Endothelial cell of umbilical vein (primary cell): ENCODE measurements at regions not wholly inside any gene's neighbourhood (a gene's known extent, or its start where the extent isn't known, plus 50 kb on each side); places are given as distances from the start of the nearest gene placed in this dataset.

Source experiments
- BruUV-seq: library from RNA; stranded (reverse); fragments of 400-500 nt; replicated peaks from 2 replicates; lab custom pipeline; 2021; lab: Mats Ljungman, UMichigan
- CTCF ChIA-PET: fragments of 300-600, 350-600 bp; sonication (Branson Sonifier 250); formaldehyde crosslinking; loops from one replicate; lab custom pipeline; 2021; ENCODE audit warnings: antibody characterized with exemption, inconsistent platforms; lab: Charles Lee
- POLR2A ChIA-PET: fragments of 300-600, 350-600 bp; sonication (Branson Sonifier 250); formaldehyde crosslinking; loops from one replicate; lab custom pipeline; 2021; ENCODE audit warnings: antibody characterized with exemption, inconsistent platforms; lab: Charles Lee
- DNase-seq: peaks from one replicate; pipeline ENCODE4 v3.0.0-alpha.2; 2011; ENCODE audit warnings: low read depth, low spot score
- FAIRE-seq: peaks from 2 replicates; lab custom pipeline; 2011; peaks lifted over from hg19 to GRCh38; lab: Jason Lieb, UNC
- H2AFZ ChIP-seq: 2 replicates; pipeline ENCODE4 v1.6.0; 2012; ENCODE audit warnings: low read depth, low read length, control low read depth, inconsistent platforms
- H3K27ac ChIP-seq: 2 replicates; pipeline ENCODE4 v1.5.1; 2011; ENCODE audit warnings: low read depth, mild to moderate bottlenecking, control low read depth, low read length, moderate library complexity; ENCODE audit not compliant: insufficient read depth
- H3K27me3 ChIP-seq, 2 experiments: 2 replicates each; pipeline versions ENCODE4 v1.6.0 to v1.6.1; 2011; ENCODE audit warnings: low read length in 2 of 2, mixed read lengths in 1 of 2; ENCODE audit not compliant: control insufficient read depth in 2 of 2, insufficient read depth in 2 of 2
- H3K36me3 ChIP-seq, 2 experiments: 2 replicates in 1 of 2; 3 replicates in 1 of 2; pipeline ENCODE4 v1.5.1; 2011; ENCODE audit warnings: low read length in 2 of 2, mild to moderate bottlenecking in 1 of 2, moderate library complexity in 1 of 2; ENCODE audit not compliant: control insufficient read depth in 2 of 2, insufficient read depth in 2 of 2; ENCODE audit errors: extremely low read depth in 1 of 2
- H3K4me1 ChIP-seq: 3 replicates; pipeline ENCODE4 v1.5.1; 2011; ENCODE audit warnings: mild to moderate bottlenecking, low read length; ENCODE audit not compliant: control insufficient read depth, insufficient read depth; ENCODE audit errors: extremely low read depth
- H3K4me2 ChIP-seq: 2 replicates; pipeline ENCODE4 v1.6.1; 2011; ENCODE audit warnings: low read length, control low read depth, mixed read lengths; ENCODE audit not compliant: insufficient read depth
- H3K4me3 ChIP-seq, 3 experiments: fragments of 200-600 bp in 1 of 3; sonication (generic), shearing (Covaris generic) in 1 of 3; replicated peaks in 1 of 3; 2 replicates each; pipeline ENCODE4 v1.5.1; 2011 to 2016; ENCODE audit warnings: control low read depth in 3 of 3, low read length in 3 of 3, mild to moderate bottlenecking in 2 of 3, inconsistent platforms in 1 of 3, low read depth in 1 of 3, moderate library complexity in 1 of 3; ENCODE audit not compliant: insufficient read depth in 1 of 3
- H3K79me2 ChIP-seq: 2 replicates; pipeline ENCODE4 v1.6.0; 2012; ENCODE audit warnings: low read length, inconsistent platforms; ENCODE audit not compliant: control insufficient read depth, insufficient read depth
- H3K9ac ChIP-seq: replicated peaks from 2 replicates; pipeline ENCODE3; 2011; ENCODE audit warnings: low read length, control low read depth; ENCODE audit not compliant: insufficient read depth; ENCODE audit errors: extremely low read depth
- H3K9me1 ChIP-seq: replicated peaks from 3 replicates; pipeline ENCODE4 v1.6.0; 2011; ENCODE audit warnings: mild to moderate bottlenecking, low read length; ENCODE audit not compliant: control insufficient read depth, insufficient read depth; ENCODE audit errors: extremely low read depth
- H3K9me3 ChIP-seq: replicated peaks from 2 replicates; pipeline ENCODE4 v1.5.1; 2012; ENCODE audit warnings: low read length, inconsistent platforms; ENCODE audit not compliant: control insufficient read depth, insufficient read depth
- H4K20me1 ChIP-seq: replicated peaks from 2 replicates; pipeline ENCODE3; 2011; ENCODE audit warnings: mild to moderate bottlenecking, low read length; ENCODE audit not compliant: control insufficient read depth, insufficient read depth; ENCODE audit errors: extremely low read depth
- EZH2 ChIP-seq: IDR thresholded peaks from 2 replicates; pipeline ENCODE4 v1.6.1; 2012; ENCODE audit warnings: borderline replicate concordance, low read depth, mild to moderate bottlenecking, moderate library complexity, low read length, inconsistent platforms; ENCODE audit not compliant: severe bottlenecking
- FOS ChIP-seq: IDR thresholded peaks from 2 replicates; pipeline ENCODE4 v1.6.1; 2011; ENCODE audit warnings: mild to moderate bottlenecking, low read length, moderate library complexity, borderline replicate concordance; ENCODE audit not compliant: insufficient read depth
- GATA2 ChIP-seq: IDR thresholded peaks from 2 replicates; pipeline ENCODE4 v1.7.0; 2011; ENCODE audit warnings: low read depth, mild to moderate bottlenecking, moderate library complexity, mixed read lengths, low read length; ENCODE audit not compliant: insufficient read length, insufficient read depth
- JUN ChIP-seq: IDR thresholded peaks from 2 replicates; pipeline ENCODE4 v1.6.1; 2011; ENCODE audit warnings: borderline replicate concordance, low read depth; ENCODE audit not compliant: insufficient read length, insufficient read depth
- MYC ChIP-seq: IDR thresholded peaks from one replicate; pipeline ENCODE4 v1.6.1; 2011; ENCODE audit warnings: mild to moderate bottlenecking, low read depth, low read length
- POLR2A ChIP-seq: IDR thresholded peaks from 2 replicates; pipeline ENCODE4 v1.6.1; 2012; ENCODE audit warnings: low read depth, mild to moderate bottlenecking, control low read depth, low read length
- POLR2AphosphoS5 ChIP-seq: IDR thresholded peaks from 2 replicates; pipeline ENCODE4 v1.6.1; 2012; ENCODE audit warnings: low read depth, mild to moderate bottlenecking, control low read depth, low read length, moderate library complexity; ENCODE audit not compliant: insufficient read depth
- dilution Hi-C: fragments of 300-500 bp; cut with MboI; formaldehyde crosslinking; loops from one replicate; pipeline ENCODE4 v1.15.0; 2019; ENCODE audit warnings: low sequenced_read_pairs; ENCODE audit not compliant: extremely low pct_ligation_motif_present
- intact Hi-C: fragments of 100-400 bp; cut with micrococcal nuclease; formaldehyde crosslinking; loops from one replicate; pipeline ENCODE4 v1.10.0; 2022
- TF ChIP-seq, protein P1 (sequence below): IDR thresholded peaks from 2 replicates; pipeline ENCODE4 v1.6.1; 2011; ENCODE audit not compliant: insufficient read depth, insufficient read length
- TF ChIP-seq, protein P2 (sequence below), 2 donors: IDR thresholded peaks; 1 replicate in 1 of 2; 2 replicates in 1 of 2; pipeline ENCODE4 v1.5.1; 2011; ENCODE audit warnings: low read length in 2 of 2, mild to moderate bottlenecking in 2 of 2, moderate library complexity in 2 of 2, control low read depth in 1 of 2, inconsistent platforms in 1 of 2, low read depth in 1 of 2; ENCODE audit not compliant: insufficient read depth in 1 of 2; ENCODE audit errors: extremely low read depth in 1 of 2

DNA sequence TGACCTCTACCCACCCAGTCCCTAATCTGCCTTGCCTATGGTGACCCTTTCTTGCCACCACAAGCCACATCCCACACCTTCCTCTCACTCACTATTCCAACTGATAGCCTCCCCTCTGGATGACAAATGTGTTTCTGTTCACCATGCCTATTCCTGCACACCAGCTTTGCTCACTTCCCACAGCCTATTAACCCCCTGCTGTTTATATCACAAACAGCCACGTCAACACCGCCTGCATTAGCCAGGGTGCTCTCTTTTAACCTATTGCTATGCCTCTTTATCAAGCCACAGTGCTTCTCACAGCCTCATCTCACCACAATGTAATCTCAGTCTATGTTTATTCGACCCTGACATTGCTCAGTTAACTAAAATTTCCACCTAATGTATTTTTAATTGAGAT, 271.8 kb downstream of the SUCLG1 start:
- FAIRE-seq = no peak
- no peaks in the 10 kb centered on the region for H3K4me1 ChIP-seq
- H3K4me3 ChIP-seq = no peak overlapping the region
- no peaks in the 10 kb centered on the region for H3K27me3 ChIP-seq
- ChIA-PET CTCF (no interaction called here), POLR2A (no interaction called here)
- intact Hi-C loops = no loop called here
- no peak for DNase-seq
- dilution Hi-C loops = no loop called here
- H3K79me2 ChIP-seq = no peaks in the 10 kb centered on the region
- no peaks in the 10 kb centered on the region for H3K36me3 ChIP-seq
- peaks cover 2% of the 10 kb centered on the region for H3K9me3 ChIP-seq
- H2AFZ ChIP-seq = no peak overlapping the region
- no peaks in the 10 kb centered on the region for H4K20me1 ChIP-seq
- H3K4me2 ChIP-seq = no peak overlapping the region
- TF ChIP-seq, protein P1, sequence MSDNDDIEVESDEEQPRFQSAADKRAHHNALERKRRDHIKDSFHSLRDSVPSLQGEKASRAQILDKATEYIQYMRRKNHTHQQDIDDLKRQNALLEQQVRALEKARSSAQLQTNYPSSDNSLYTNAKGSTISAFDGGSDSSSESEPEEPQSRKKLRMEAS = no peak
- TF ChIP-seq EZH2 (no peak), MYC (no peak), FOS (no peak), POLR2AphosphoS5 (no peak), POLR2A (no peak), GATA2 (no peak), JUN (no peak)
- TF ChIP-seq, protein P2, sequence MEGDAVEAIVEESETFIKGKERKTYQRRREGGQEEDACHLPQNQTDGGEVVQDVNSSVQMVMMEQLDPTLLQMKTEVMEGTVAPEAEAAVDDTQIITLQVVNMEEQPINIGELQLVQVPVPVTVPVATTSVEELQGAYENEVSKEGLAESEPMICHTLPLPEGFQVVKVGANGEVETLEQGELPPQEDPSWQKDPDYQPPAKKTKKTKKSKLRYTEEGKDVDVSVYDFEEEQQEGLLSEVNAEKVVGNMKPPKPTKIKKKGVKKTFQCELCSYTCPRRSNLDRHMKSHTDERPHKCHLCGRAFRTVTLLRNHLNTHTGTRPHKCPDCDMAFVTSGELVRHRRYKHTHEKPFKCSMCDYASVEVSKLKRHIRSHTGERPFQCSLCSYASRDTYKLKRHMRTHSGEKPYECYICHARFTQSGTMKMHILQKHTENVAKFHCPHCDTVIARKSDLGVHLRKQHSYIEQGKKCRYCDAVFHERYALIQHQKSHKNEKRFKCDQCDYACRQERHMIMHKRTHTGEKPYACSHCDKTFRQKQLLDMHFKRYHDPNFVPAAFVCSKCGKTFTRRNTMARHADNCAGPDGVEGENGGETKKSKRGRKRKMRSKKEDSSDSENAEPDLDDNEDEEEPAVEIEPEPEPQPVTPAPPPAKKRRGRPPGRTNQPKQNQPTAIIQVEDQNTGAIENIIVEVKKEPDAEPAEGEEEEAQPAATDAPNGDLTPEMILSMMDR (IDR thresholded peaks at IDR 0.05; ENCODE audit: extremely low read depth in 1 of 2, insufficient read depth in 1 of 2, low read depth in 1 of 2, low read length in 2 of 2) = no peak
- BruUV-seq = no TSS peak
- H3K9ac ChIP-seq = no peak overlapping the region
- no peak overlapping the region for H3K27ac ChIP-seq
- H3K9me1 ChIP-seq = no peaks in the 10 kb centered on the region
